GM20000 (cell line): ENCODE measurements at regions not wholly inside any gene's neighbourhood (a gene's known extent, or its start where the extent isn't known, plus 50 kb on each side); places are given as distances from the start of the nearest gene placed in this dataset.

Experiments used
- DNase-seq: peaks from one replicate; pipeline ENCODE4 v3.0.0; 2012; ENCODE audit warnings: low spot score
- CTCF ChIP-seq: IDR thresholded peaks from 2 replicates; pipeline ENCODE4 v1.5.1; 2012; ENCODE audit warnings: mild to moderate bottlenecking, control low read depth; ENCODE audit errors: extremely low read depth, missing control alignments

GRCh38 chr15:98537516-98538060 lies 110.8 kb upstream of the IGF1R start:
- no peak for TF ChIP-seq CTCF
- DNase-seq = no peak

GRCh38 chr15:98541519-98541918 lies 106.8 kb upstream of the IGF1R start:
- no peak for TF ChIP-seq CTCF
- no peak for DNase-seq

GRCh38 chr15:98543237-98543636 lies 105.1 kb upstream of the IGF1R start:
- no peak for TF ChIP-seq CTCF
- DNase-seq = no peak

- no peak for DNase-seq
- no peak for TF ChIP-seq CTCF
Observed at GRCh38 chr15:98546329-98546728, 102.0 kb upstream of the IGF1R start.

- no peak for DNase-seq
- no peak for TF ChIP-seq CTCF
Observed at GRCh38 chr15:98547275-98547674, 101.1 kb upstream of the IGF1R start.

GRCh38 chr15:98547741-98548138 lies 100.6 kb upstream of the IGF1R start:
- TF ChIP-seq CTCF = no peak
- no peak for DNase-seq

GRCh38 chr15:98548139-98548971 lies 100.0 kb upstream of the IGF1R start:
- DNase-seq = no peak

More at GRCh38 chr15:98548139-98548971, 100.0 kb upstream of the IGF1R start:
- TF ChIP-seq CTCF = no peak
